ENCODE measurements at regions not wholly inside any gene's neighbourhood (a gene's known extent, or its start where the extent isn't known, plus 50 kb on each side); places are given as distances from the start of the nearest gene placed in this dataset.

DNA sequence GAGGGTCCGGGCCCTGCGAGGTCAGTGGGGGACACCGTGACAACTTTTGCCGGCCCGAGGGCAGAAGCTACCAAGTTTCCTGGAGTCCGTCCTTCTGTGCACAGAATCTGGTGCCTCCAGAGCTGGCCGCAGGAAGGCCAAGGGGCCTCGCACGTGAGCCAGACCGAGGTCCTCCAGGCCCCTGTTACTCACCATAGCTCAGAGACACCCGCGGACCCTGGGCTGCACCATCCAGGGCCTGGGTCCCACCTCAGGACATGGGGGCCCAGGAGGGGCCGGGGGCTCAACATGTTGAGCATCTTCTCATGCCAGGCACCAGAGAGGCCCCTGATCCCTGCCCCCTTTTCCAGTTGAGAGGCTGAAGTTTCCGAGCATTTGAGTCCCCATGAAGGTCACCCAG, 87.9 kb downstream of the HMX1 start:
- H3K4me3 ChIP-seq (ENCODE audit: low read depth, low read length, poor library complexity, severe bottlenecking) = no peak overlapping the region
- TF ChIP-seq, protein P1, sequence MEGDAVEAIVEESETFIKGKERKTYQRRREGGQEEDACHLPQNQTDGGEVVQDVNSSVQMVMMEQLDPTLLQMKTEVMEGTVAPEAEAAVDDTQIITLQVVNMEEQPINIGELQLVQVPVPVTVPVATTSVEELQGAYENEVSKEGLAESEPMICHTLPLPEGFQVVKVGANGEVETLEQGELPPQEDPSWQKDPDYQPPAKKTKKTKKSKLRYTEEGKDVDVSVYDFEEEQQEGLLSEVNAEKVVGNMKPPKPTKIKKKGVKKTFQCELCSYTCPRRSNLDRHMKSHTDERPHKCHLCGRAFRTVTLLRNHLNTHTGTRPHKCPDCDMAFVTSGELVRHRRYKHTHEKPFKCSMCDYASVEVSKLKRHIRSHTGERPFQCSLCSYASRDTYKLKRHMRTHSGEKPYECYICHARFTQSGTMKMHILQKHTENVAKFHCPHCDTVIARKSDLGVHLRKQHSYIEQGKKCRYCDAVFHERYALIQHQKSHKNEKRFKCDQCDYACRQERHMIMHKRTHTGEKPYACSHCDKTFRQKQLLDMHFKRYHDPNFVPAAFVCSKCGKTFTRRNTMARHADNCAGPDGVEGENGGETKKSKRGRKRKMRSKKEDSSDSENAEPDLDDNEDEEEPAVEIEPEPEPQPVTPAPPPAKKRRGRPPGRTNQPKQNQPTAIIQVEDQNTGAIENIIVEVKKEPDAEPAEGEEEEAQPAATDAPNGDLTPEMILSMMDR (conservative IDR thresholded peaks at IDR 0.05; ENCODE audit: low read depth, low read length) = no peak
- TF ChIP-seq EZH2 (IDR thresholded peaks at IDR 0.05; ENCODE audit: borderline replicate concordance, low read depth, low read length, poor library complexity, severe bottlenecking) = no peak
- no peaks in the 10 kb centered on the region for H3K4me1 ChIP-seq (ENCODE audit: insufficient read depth, low read length, poor library complexity, severe bottlenecking)
- H3K36me3 ChIP-seq (ENCODE audit: insufficient read depth, low read length, poor library complexity, severe bottlenecking) = no peaks in the 10 kb centered on the region
- H3K27ac ChIP-seq (ENCODE audit: low read depth, low read length, poor library complexity, severe bottlenecking) = no peak overlapping the region
- peaks cover 5% of the 10 kb centered on the region for H3K27me3 ChIP-seq (replicated peaks; ENCODE audit: insufficient read depth, low read depth, low read length, poor library complexity)
- ChIA-PET CTCF (no interaction called here), POLR2A (ENCODE audit: low non-redundant PET) (no interaction called here)
- BruUV-seq (replicated peaks) = no TSS peak
- intact Hi-C loops (cut with micrococcal nuclease; ENCODE audit: unreplicated experiment) = no loop called here
- H3K9me3 ChIP-seq (ENCODE audit: low read depth, low read length, poor library complexity, severe bottlenecking) = no peaks in the 10 kb centered on the region
- DNase-seq (ENCODE audit: low spot score) = no peak

DNA sequence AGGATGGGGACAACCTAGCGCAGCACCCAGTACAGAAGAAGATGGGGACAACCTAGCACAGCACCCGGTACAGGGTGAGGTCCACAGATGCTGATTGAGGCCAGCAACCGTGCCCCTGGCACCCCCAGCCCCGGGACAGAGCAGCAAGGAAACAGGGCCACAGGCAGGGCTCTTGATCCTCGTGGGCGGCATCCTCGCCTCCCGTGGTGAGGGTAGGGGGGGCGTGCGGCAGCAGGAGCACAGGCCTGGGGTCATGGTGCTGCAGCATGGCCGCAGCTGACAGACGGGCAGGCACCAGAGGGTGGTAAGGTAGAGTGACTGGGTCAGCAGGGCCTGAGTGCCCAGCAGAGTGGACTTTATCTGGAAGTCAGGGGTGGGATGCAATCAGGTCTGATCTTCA, 89.5 kb downstream of the HMX1 start:
- no peak overlapping the region for H3K27ac ChIP-seq (ENCODE audit: low read depth, low read length, poor library complexity, severe bottlenecking)
- BruUV-seq (replicated peaks) = no TSS peak
- peaks cover 3% of the 10 kb centered on the region for H3K27me3 ChIP-seq (replicated peaks; ENCODE audit: insufficient read depth, low read depth, low read length, poor library complexity)
- TF ChIP-seq, protein P1 (conservative IDR thresholded peaks at IDR 0.05; ENCODE audit: low read depth, low read length) = no peak
- no peak for TF ChIP-seq EZH2 (IDR thresholded peaks at IDR 0.05; ENCODE audit: borderline replicate concordance, low read depth, low read length, poor library complexity, severe bottlenecking)
- H3K4me1 ChIP-seq (ENCODE audit: insufficient read depth, low read length, poor library complexity, severe bottlenecking) = no peaks in the 10 kb centered on the region
- ChIA-PET POLR2A (ENCODE audit: low non-redundant PET) (no interaction called here), CTCF (no interaction called here)
- intact Hi-C loops (cut with micrococcal nuclease; ENCODE audit: unreplicated experiment) = no loop called here
- H3K36me3 ChIP-seq (ENCODE audit: insufficient read depth, low read length, poor library complexity, severe bottlenecking) = no peaks in the 10 kb centered on the region
- no peaks in the 10 kb centered on the region for H3K9me3 ChIP-seq (ENCODE audit: low read depth, low read length, poor library complexity, severe bottlenecking)
- DNase-seq (ENCODE audit: low spot score) = no peak
- H3K4me3 ChIP-seq (ENCODE audit: low read depth, low read length, poor library complexity, severe bottlenecking) = no peak overlapping the region

DNA sequence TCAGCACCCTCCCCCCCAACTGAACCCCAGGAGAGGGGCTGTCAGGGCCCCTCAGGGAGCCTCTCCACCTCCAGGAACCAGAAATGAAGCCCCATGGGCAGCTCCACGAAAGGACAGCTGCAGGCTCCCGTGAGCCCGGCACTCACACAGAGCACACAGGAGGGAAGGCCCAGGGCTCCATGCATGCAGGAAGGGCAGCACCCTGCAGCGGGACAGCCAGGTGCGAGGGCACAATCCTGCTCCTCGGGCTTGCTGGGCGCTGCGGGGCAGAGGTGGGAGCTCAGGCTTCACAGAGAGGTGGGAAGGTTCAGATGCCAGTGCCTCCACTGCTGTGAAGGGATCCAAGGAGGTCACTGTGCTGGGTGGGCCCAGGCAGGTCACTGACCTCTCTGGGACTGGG, 90.0 kb downstream of the HMX1 start:
- H3K4me3 ChIP-seq (ENCODE audit: low read depth, low read length, poor library complexity, severe bottlenecking) = no peak overlapping the region
- intact Hi-C loops (cut with micrococcal nuclease; ENCODE audit: unreplicated experiment) = no loop called here
- ChIA-PET POLR2A (ENCODE audit: low non-redundant PET) (no interaction called here), CTCF (no interaction called here)
- H3K27me3 ChIP-seq (replicated peaks; ENCODE audit: insufficient read depth, low read depth, low read length, poor library complexity) = no peaks in the 10 kb centered on the region
- BruUV-seq (replicated peaks) = no TSS peak
- TF ChIP-seq, protein P1 (conservative IDR thresholded peaks at IDR 0.05; ENCODE audit: low read depth, low read length) = no peak
- no peak for TF ChIP-seq EZH2 (IDR thresholded peaks at IDR 0.05; ENCODE audit: borderline replicate concordance, low read depth, low read length, poor library complexity, severe bottlenecking)
- no peak for DNase-seq (ENCODE audit: low spot score)
- H3K9me3 ChIP-seq (ENCODE audit: low read depth, low read length, poor library complexity, severe bottlenecking) = no peaks in the 10 kb centered on the region
- H3K27ac ChIP-seq (ENCODE audit: low read depth, low read length, poor library complexity, severe bottlenecking) = no peak overlapping the region
- no peaks in the 10 kb centered on the region for H3K4me1 ChIP-seq (ENCODE audit: insufficient read depth, low read length, poor library complexity, severe bottlenecking)
- H3K36me3 ChIP-seq (ENCODE audit: insufficient read depth, low read length, poor library complexity, severe bottlenecking) = no peaks in the 10 kb centered on the region

Data from A673 (cell line).